ENCODE measurements at regions not wholly inside any gene's neighbourhood (a gene's known extent, or its start where the extent isn't known, plus 50 kb on each side); places are given as distances from the start of the nearest gene placed in this dataset.
"Not testable (repeated sequence)": the region's sequence is repeated elsewhere in the genome, so short reads cannot be mapped to it uniquely, and the experiment has no call there.

- not testable (repeated sequence) for H3K9me3 ChIP-seq (ENCODE audit: control insufficient read depth in 2 of 2, low read length in 2 of 2); H3K4me1 ChIP-seq (ENCODE audit: control insufficient read depth, insufficient read depth, low read length); H3K27me3 ChIP-seq (ENCODE audit: control insufficient read depth in 1 of 2, insufficient read depth in 2 of 2, low read length in 2 of 2); H3K36me3 ChIP-seq (ENCODE audit: control insufficient read depth in 2 of 2, insufficient read depth in 2 of 2, low read length in 2 of 2); H3K4me3 ChIP-seq (ENCODE audit: low read length in 2 of 2); H3K27ac ChIP-seq (ENCODE audit: low read length); H3K9ac ChIP-seq (ENCODE audit: low read length in 2 of 2)
These were observed 132.8 kb downstream of the RFPL4B start for GRCh38 chr6:112479975-112480374.

GRCh38 chr6:112480553-112480952 is 133.4 kb downstream of the RFPL4B start:
- Histone ChIP-seq H3K4me3 (ENCODE audit: low read length in 2 of 2) (no peak overlapping the region), H3K36me3 (ENCODE audit: control insufficient read depth in 2 of 2, insufficient read depth in 2 of 2, low read length in 2 of 2) (no peaks in the 10 kb centered on the region), H3K4me1 (ENCODE audit: control insufficient read depth, insufficient read depth, low read length) (no peaks in the 10 kb centered on the region), H3K9ac (ENCODE audit: low read length in 2 of 2) (no peak overlapping the region), H3K9me3 (ENCODE audit: control insufficient read depth in 2 of 2, low read length in 2 of 2) (no peaks in the 10 kb centered on the region), H3K27me3 (ENCODE audit: control insufficient read depth in 1 of 2, insufficient read depth in 2 of 2, low read length in 2 of 2) (no peaks in the 10 kb centered on the region), H3K27ac (ENCODE audit: low read length) (no peak overlapping the region)

- Histone ChIP-seq H3K9me3 (ENCODE audit: control insufficient read depth in 2 of 2, low read length in 2 of 2) (no peaks in the 10 kb centered on the region), H3K4me3 (ENCODE audit: low read length in 2 of 2) (no peak overlapping the region), H3K36me3 (ENCODE audit: control insufficient read depth in 2 of 2, insufficient read depth in 2 of 2, low read length in 2 of 2) (no peaks in the 10 kb centered on the region), H3K27ac (ENCODE audit: low read length) (no peak overlapping the region), H3K4me1 (ENCODE audit: control insufficient read depth, insufficient read depth, low read length) (no peaks in the 10 kb centered on the region), H3K27me3 (ENCODE audit: control insufficient read depth in 1 of 2, insufficient read depth in 2 of 2, low read length in 2 of 2) (no peaks in the 10 kb centered on the region), H3K9ac (ENCODE audit: low read length in 2 of 2) (no peak overlapping the region)
These were observed 134.1 kb downstream of the RFPL4B start for GRCh38 chr6:112481211-112481610.

- Histone ChIP-seq H3K9ac (ENCODE audit: low read length in 2 of 2) (no peak overlapping the region), H3K27ac (ENCODE audit: low read length) (no peak overlapping the region), H3K4me1 (ENCODE audit: control insufficient read depth, insufficient read depth, low read length) (no peaks in the 10 kb centered on the region), H3K27me3 (ENCODE audit: control insufficient read depth in 1 of 2, insufficient read depth in 2 of 2, low read length in 2 of 2) (no peaks in the 10 kb centered on the region), H3K4me3 (ENCODE audit: low read length in 2 of 2) (no peak overlapping the region), H3K9me3 (ENCODE audit: control insufficient read depth in 2 of 2, low read length in 2 of 2) (no peaks in the 10 kb centered on the region), H3K36me3 (ENCODE audit: control insufficient read depth in 2 of 2, insufficient read depth in 2 of 2, low read length in 2 of 2) (no peaks in the 10 kb centered on the region)
These were observed 135.2 kb downstream of the RFPL4B start for GRCh38 chr6:112482373-112482772.

- no peak overlapping the region for H3K9ac ChIP-seq (ENCODE audit: low read length in 2 of 2)
- H3K27me3 ChIP-seq (ENCODE audit: control insufficient read depth in 1 of 2, insufficient read depth in 2 of 2, low read length in 2 of 2), result no peaks in the 10 kb centered on the region
- H3K4me1 ChIP-seq (ENCODE audit: control insufficient read depth, insufficient read depth, low read length), result no peaks in the 10 kb centered on the region
- H3K9me3 ChIP-seq (ENCODE audit: control insufficient read depth in 2 of 2, low read length in 2 of 2), result no peaks in the 10 kb centered on the region
- H3K4me3 ChIP-seq (ENCODE audit: low read length in 2 of 2), result no peak overlapping the region
- no peak overlapping the region for H3K27ac ChIP-seq (ENCODE audit: low read length)
- no peaks in the 10 kb centered on the region for H3K36me3 ChIP-seq (ENCODE audit: control insufficient read depth in 2 of 2, insufficient read depth in 2 of 2, low read length in 2 of 2)
These were observed 138.1 kb downstream of the RFPL4B start for GRCh38 chr6:112485120-112485826.

GRCh38 chr6:112485827-112486212 is 138.7 kb downstream of the RFPL4B start:
- no peaks in the 10 kb centered on the region for H3K27me3 ChIP-seq (ENCODE audit: control insufficient read depth in 1 of 2, insufficient read depth in 2 of 2, low read length in 2 of 2)

GRCh38 chr6:112486454-112486853 is 139.3 kb downstream of the RFPL4B start:
- Histone ChIP-seq H3K36me3 (ENCODE audit: control insufficient read depth in 2 of 2, insufficient read depth in 2 of 2, low read length in 2 of 2) (no peaks in the 10 kb centered on the region), H3K4me1 (ENCODE audit: control insufficient read depth, insufficient read depth, low read length) (no peaks in the 10 kb centered on the region), H3K9ac (ENCODE audit: low read length in 2 of 2) (no peak overlapping the region), H3K4me3 (ENCODE audit: low read length in 2 of 2) (no peak overlapping the region), H3K27ac (ENCODE audit: low read length) (no peak overlapping the region), H3K9me3 (ENCODE audit: control insufficient read depth in 2 of 2, low read length in 2 of 2) (no peaks in the 10 kb centered on the region), H3K27me3 (ENCODE audit: control insufficient read depth in 1 of 2, insufficient read depth in 2 of 2, low read length in 2 of 2) (no peaks in the 10 kb centered on the region)

More at GRCh38 chr6:112485827-112486212, 138.7 kb downstream of the RFPL4B start:
- H3K4me1 ChIP-seq (ENCODE audit: control insufficient read depth, insufficient read depth, low read length), result no peaks in the 10 kb centered on the region
- no peaks in the 10 kb centered on the region for H3K36me3 ChIP-seq (ENCODE audit: control insufficient read depth in 2 of 2, insufficient read depth in 2 of 2, low read length in 2 of 2)
- H3K27ac ChIP-seq (ENCODE audit: low read length), result no peak overlapping the region
- H3K9ac ChIP-seq (ENCODE audit: low read length in 2 of 2), result no peak overlapping the region
- no peaks in the 10 kb centered on the region for H3K9me3 ChIP-seq (ENCODE audit: control insufficient read depth in 2 of 2, low read length in 2 of 2)
- no peak overlapping the region for H3K4me3 ChIP-seq (ENCODE audit: low read length in 2 of 2)

- no peaks in the 10 kb centered on the region for H3K4me1 ChIP-seq (ENCODE audit: control insufficient read depth, insufficient read depth, low read length)
- H3K27me3 ChIP-seq (ENCODE audit: control insufficient read depth in 1 of 2, insufficient read depth in 2 of 2, low read length in 2 of 2), result no peaks in the 10 kb centered on the region
- no peaks in the 10 kb centered on the region for H3K36me3 ChIP-seq (ENCODE audit: control insufficient read depth in 2 of 2, insufficient read depth in 2 of 2, low read length in 2 of 2)
- H3K9ac ChIP-seq (ENCODE audit: low read length in 2 of 2), result no peak overlapping the region
- H3K9me3 ChIP-seq (ENCODE audit: control insufficient read depth in 2 of 2, low read length in 2 of 2), result no peaks in the 10 kb centered on the region
- no peak overlapping the region for H3K27ac ChIP-seq (ENCODE audit: low read length)
- no peak overlapping the region for H3K4me3 ChIP-seq (ENCODE audit: low read length in 2 of 2)
These were observed 141.1 kb downstream of the RFPL4B start for GRCh38 chr6:112488238-112488637.

GRCh38 chr6:112501705-112502104 is 154.6 kb downstream of the RFPL4B start:
- no peak overlapping the region for H3K9ac ChIP-seq (ENCODE audit: low read length in 2 of 2)
- H3K9me3 ChIP-seq (ENCODE audit: control insufficient read depth in 2 of 2, low read length in 2 of 2), result no peaks in the 10 kb centered on the region
- H3K27me3 ChIP-seq (ENCODE audit: control insufficient read depth in 1 of 2, insufficient read depth in 2 of 2, low read length in 2 of 2), result no peaks in the 10 kb centered on the region
- H3K36me3 ChIP-seq (ENCODE audit: control insufficient read depth in 2 of 2, insufficient read depth in 2 of 2, low read length in 2 of 2), result no peaks in the 10 kb centered on the region
- no peak overlapping the region for H3K27ac ChIP-seq (ENCODE audit: low read length)
- H3K4me3 ChIP-seq (ENCODE audit: low read length in 2 of 2), result peak overlapping the region in 1 of 2 donors; percentile 22
- peaks cover 7% of the 10 kb centered on the region for H3K4me1 ChIP-seq (ENCODE audit: control insufficient read depth, insufficient read depth, low read length)

GRCh38 chr6:112502351-112503090 is 155.4 kb downstream of the RFPL4B start:
- Histone ChIP-seq H3K27ac (ENCODE audit: low read length) (no peak overlapping the region), H3K9me3 (ENCODE audit: control insufficient read depth in 2 of 2, low read length in 2 of 2) (no peaks in the 10 kb centered on the region), H3K4me1 (ENCODE audit: control insufficient read depth, insufficient read depth, low read length) (peaks cover 7% of the 10 kb centered on the region), H3K27me3 (ENCODE audit: control insufficient read depth in 1 of 2, insufficient read depth in 2 of 2, low read length in 2 of 2) (no peaks in the 10 kb centered on the region), H3K9ac (ENCODE audit: low read length in 2 of 2) (no peak overlapping the region), H3K36me3 (ENCODE audit: control insufficient read depth in 2 of 2, insufficient read depth in 2 of 2, low read length in 2 of 2) (no peaks in the 10 kb centered on the region), H3K4me3 (ENCODE audit: low read length in 2 of 2) (no peak overlapping the region)

GRCh38 chr6:112503091-112503596 is 156.0 kb downstream of the RFPL4B start:
- H3K27me3 ChIP-seq (ENCODE audit: control insufficient read depth in 1 of 2, insufficient read depth in 2 of 2, low read length in 2 of 2), result no peaks in the 10 kb centered on the region
- no peaks in the 10 kb centered on the region for H3K9me3 ChIP-seq (ENCODE audit: control insufficient read depth in 2 of 2, low read length in 2 of 2)
- H3K4me1 ChIP-seq (ENCODE audit: control insufficient read depth, insufficient read depth, low read length), result peaks cover 7% of the 10 kb centered on the region
- no peak overlapping the region for H3K9ac ChIP-seq (ENCODE audit: low read length in 2 of 2)
- no peak overlapping the region for H3K27ac ChIP-seq (ENCODE audit: low read length)
- H3K4me3 ChIP-seq (ENCODE audit: low read length in 2 of 2), result no peak overlapping the region
- no peaks in the 10 kb centered on the region for H3K36me3 ChIP-seq (ENCODE audit: control insufficient read depth in 2 of 2, insufficient read depth in 2 of 2, low read length in 2 of 2)
